ENCODE measurements at regions not wholly inside any gene's neighbourhood (a gene's known extent, or its start where the extent isn't known, plus 50 kb on each side); places are given as distances from the start of the nearest gene placed in this dataset.

DNA sequence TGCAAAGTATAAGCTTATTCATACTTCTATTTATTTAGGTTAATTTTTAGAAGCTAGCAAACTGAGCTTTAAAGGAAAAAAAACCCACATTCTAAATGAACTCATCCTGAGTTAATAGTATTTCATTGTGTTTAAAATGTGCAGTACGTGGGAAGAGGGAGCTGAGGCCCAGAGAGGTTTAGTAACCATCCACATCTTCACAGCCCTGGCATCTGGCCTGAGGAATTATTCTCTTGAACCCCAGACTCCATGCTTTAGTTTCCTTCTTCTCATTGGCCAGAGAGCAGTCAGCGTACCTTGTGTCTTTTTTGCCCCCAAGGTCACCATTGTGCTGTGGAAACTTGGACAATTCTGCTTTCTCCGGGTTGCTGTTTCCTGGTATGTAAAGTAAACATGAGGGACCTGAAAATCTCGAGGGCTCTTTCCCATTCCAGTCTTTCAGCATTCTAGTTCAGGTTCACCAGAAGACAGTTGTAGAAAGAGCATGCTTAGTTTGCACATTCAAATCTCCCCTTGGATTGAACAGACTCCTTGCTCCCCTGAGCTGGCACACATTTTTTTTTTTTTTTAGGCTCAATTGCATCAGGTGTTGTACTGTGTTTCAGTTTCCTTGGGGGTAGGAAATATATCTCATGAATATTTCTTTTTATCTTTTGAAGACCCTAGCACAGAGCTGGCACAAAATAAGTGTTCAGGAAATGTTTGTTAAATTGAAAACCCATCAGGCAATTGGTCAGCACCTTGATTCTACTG lies 81.4 kb downstream of the MYCN start:
- TF ChIP-seq ZNF274 (IDR thresholded peaks at IDR 0.05; ENCODE audit: low read depth, low read length) (no peak), SUZ12 (IDR thresholded peaks at IDR 0.05; ENCODE audit: extremely low read depth, insufficient read depth, insufficient read length) (no peak)
